A549 (cell line): ENCODE measurements at regions not wholly inside any gene's neighbourhood (a gene's known extent, or its start where the extent isn't known, plus 50 kb on each side); places are given as distances from the start of the nearest gene placed in this dataset.

ENCODE experiments used
- ATAC-seq, 2 experiments: fragments of 200-7000 bp in 1 of 2; fragments of >200 bp in 1 of 2; cut with Nextera tagmentation in 1 of 2; cut with Tn5 transposase in 1 of 2; 3 replicates each; pipeline versions ENCODE4 v1.8.0 to v1.9.1; 2018 to 2020; ENCODE audit warnings: mild to moderate bottlenecking in 1 of 2, moderate library complexity in 1 of 2
- CTCF ChIA-PET: fragments of 300-600 bp; sonication (Branson Sonifier 250); formaldehyde crosslinking; extraction: SDS; loops from one replicate; lab custom pipeline; 2021; ENCODE audit warnings: antibody characterized with exemption, inconsistent platforms; lab: Yijun Ruan, JAX
- POLR2A ChIA-PET: fragments of 350-600 bp; formaldehyde crosslinking; extraction: SDS; loops from one replicate; lab custom pipeline; 2021; ENCODE audit warnings: antibody characterized with exemption, inconsistent platforms; lab: Yijun Ruan, JAX
- DNase-seq, 2 experiments: peaks; one replicate each; pipeline versions ENCODE4 v3.0.0 to v3.0.0-alpha.2; 2011 to 2016; ENCODE audit warnings: low read depth in 1 of 2, low spot score in 1 of 2
- FAIRE-seq: peaks from 2 replicates; lab custom pipeline; 2011; peaks lifted over from hg19 to GRCh38; lab: Jason Lieb, UNC
- H3K27ac ChIP-seq, 2 experiments: fragments of >200 bp; sonication (Bioruptor Twin); formaldehyde crosslinking; 3 replicates each; pipeline ENCODE4 v1.5.1; 2016 to 2017
- H3K4me1 ChIP-seq: fragments of >200 bp; sonication (Bioruptor Twin); formaldehyde crosslinking; 3 replicates; pipeline ENCODE4 v1.6.1; 2016
- H3K4me2 ChIP-seq: fragments of >200 bp; sonication (Bioruptor Twin); formaldehyde crosslinking; 3 replicates; pipeline ENCODE4 v1.6.1; 2016
- H3K4me3 ChIP-seq: fragments of >200 bp; sonication (Bioruptor Twin); formaldehyde crosslinking; 3 replicates; pipeline ENCODE4 v1.5.1; 2016
- H3K9me3 ChIP-seq: fragments of >200 bp; sonication (Bioruptor Twin); formaldehyde crosslinking; 3 replicates; pipeline ENCODE4 v1.6.1; 2016
- CBX8 ChIP-seq: fragments of 200-600 bp; sonication (generic); IDR thresholded peaks from 2 replicates; pipeline ENCODE4 v1.6.1; 2016
- CHD4 ChIP-seq: fragments of 200-600 bp; sonication (generic); IDR thresholded peaks from 2 replicates; pipeline ENCODE4 v1.6.1; 2016; ENCODE audit warnings: antibody characterized with exemption, mild to moderate bottlenecking, borderline replicate concordance
- ESRRA ChIP-seq: fragments of 150-350 bp; IDR thresholded peaks from 2 replicates; pipeline ENCODE4 v1.6.1; 2014; ENCODE audit warnings: mild to moderate bottlenecking, low read length, borderline replicate concordance
- HDAC2 ChIP-seq: fragments of 200-600 bp; sonication (generic); IDR thresholded peaks from 2 replicates; pipeline ENCODE4 v1.6.1; 2016
- HOXB13 ChIP-seq: fragments of 250-450 bp; sonication (Bioruptor Pico); IDR thresholded peaks from 2 replicates; pipeline ENCODE4 v1.5.0; 2020; ENCODE audit warnings: low read depth, mild to moderate bottlenecking, moderate library complexity
- HOXB5 ChIP-seq: fragments of 250-450 bp; sonication (Bioruptor Pico); IDR thresholded peaks from 2 replicates; pipeline ENCODE4 v1.5.0; 2020; ENCODE audit warnings: mild to moderate bottlenecking, moderate library complexity
- KDM5A ChIP-seq: fragments of 200-600 bp; sonication (generic); IDR thresholded peaks from 2 replicates; pipeline ENCODE4 v1.6.1; 2016; ENCODE audit warnings: antibody characterized with exemption, mild to moderate bottlenecking
- MAFK ChIP-seq: fragments of 450-650 bp; IDR thresholded peaks from 2 replicates; pipeline ENCODE4 v1.6.1; 2014; ENCODE audit not compliant: partially characterized antibody
- PHF8 ChIP-seq: fragments of 200-600 bp; sonication (generic); IDR thresholded peaks from 2 replicates; pipeline ENCODE4 v1.6.1; 2016; ENCODE audit warnings: low read depth, mild to moderate bottlenecking, antibody characterized with exemption, moderate library complexity, borderline replicate concordance
- POLR2A ChIP-seq: IDR thresholded peaks from 2 replicates; pipeline ENCODE4 v1.6.1; 2012; ENCODE audit warnings: mild to moderate bottlenecking, low read length
- RAD21 ChIP-seq, 2 experiments: fragments of >200 bp in 1 of 2; sonication (Bioruptor Twin) in 1 of 2; formaldehyde crosslinking in 1 of 2; IDR thresholded peaks in 1 of 2; conservative IDR thresholded peaks in 1 of 2; 2 replicates in 1 of 2; 3 replicates in 1 of 2; pipeline ENCODE4 v1.6.1; 2012 to 2018; ENCODE audit warnings: inconsistent platforms in 1 of 2
- RARB ChIP-seq: fragments of 250-450 bp; sonication (Bioruptor Pico); IDR thresholded peaks from 2 replicates; pipeline ENCODE4 v1.8.0; 2021; ENCODE audit warnings: mild to moderate bottlenecking, moderate library complexity
- RCOR1 ChIP-seq: fragments of 150-350 bp; IDR thresholded peaks from 2 replicates; pipeline ENCODE4 v1.6.1; 2014; ENCODE audit warnings: antibody characterized with exemption, low read length, low read depth
- RFX5 ChIP-seq: fragments of 450-650 bp; IDR thresholded peaks from 2 replicates; pipeline ENCODE4 v1.7.1; 2014; ENCODE audit warnings: antibody characterized with exemption, mild to moderate bottlenecking, moderate library complexity
- SREBF2 ChIP-seq: fragments of 450-650 bp; IDR thresholded peaks from 2 replicates; pipeline ENCODE4 v1.6.1; 2014; ENCODE audit warnings: mild to moderate bottlenecking, moderate library complexity
- TFCP2L1 ChIP-seq: fragments of 250-450 bp; sonication (Bioruptor Pico); IDR thresholded peaks from 2 replicates; pipeline ENCODE4 v1.5.0; 2021; ENCODE audit warnings: mild to moderate bottlenecking
- WGBS: methylation state at CpG from one replicate; pipeline ENCODE4 v1.1.6; 2017; ENCODE audit errors: missing lambda C conversion rate; 5-methylcytosine and 5-hydroxymethylcytosine counted together
- TF ChIP-seq, protein P1 (sequence below): IDR thresholded peaks from 2 replicates; pipeline ENCODE4 v1.6.1; 2012; ENCODE audit warnings: low read depth, borderline replicate concordance
- TF ChIP-seq, protein P2 (sequence below): fragments of >200 bp; sonication (Bioruptor Twin); formaldehyde crosslinking; IDR thresholded peaks from 3 replicates; pipeline ENCODE4 v1.6.1; 2016
- TF ChIP-seq, protein P3 (sequence below): fragments of 250-450 bp; sonication (Bioruptor Pico); IDR thresholded peaks from 2 replicates; pipeline ENCODE4 v1.5.0; 2021; ENCODE audit warnings: mild to moderate bottlenecking, moderate library complexity, borderline replicate concordance
- TF ChIP-seq, protein P4 (sequence below): IDR thresholded peaks from 2 replicates; pipeline ENCODE4 v1.6.1; 2012
- TF ChIP-seq, protein P5 (sequence below): fragments of 450-650 bp; IDR thresholded peaks from 2 replicates; pipeline ENCODE4 v1.6.1; 2014; ENCODE audit warnings: antibody characterized with exemption
- TF ChIP-seq, protein P6 (sequence below): fragments of 150-350 bp; IDR thresholded peaks from 2 replicates; pipeline ENCODE4 v1.6.1; 2014; ENCODE audit warnings: low read depth, mild to moderate bottlenecking, low read length

DNA sequence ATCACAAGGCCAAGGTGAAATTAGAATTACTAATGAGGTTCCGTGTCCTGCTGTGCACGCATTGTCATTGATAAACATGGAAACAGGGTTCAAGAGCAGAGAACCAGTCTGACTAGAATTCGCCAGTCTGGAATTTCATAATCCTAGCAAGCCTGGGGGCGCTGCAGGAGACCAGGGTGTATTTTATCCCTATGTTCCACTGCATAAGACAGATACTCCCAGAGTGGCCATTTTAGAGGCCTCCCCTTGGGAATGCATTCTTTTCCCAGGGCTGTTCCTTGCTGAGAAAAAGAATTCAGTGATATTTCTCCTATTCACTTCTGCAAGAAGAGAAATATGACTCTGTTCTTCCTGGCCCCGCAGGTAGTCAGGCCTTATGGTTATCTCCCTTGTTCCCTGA is 1387.7 kb downstream of the MAT2B start (continued):
- TF ChIP-seq RAD21 (conservative IDR thresholded peaks at IDR 0.05 in 1 of 2, IDR thresholded peaks at IDR 0.05 in 1 of 2) (no peak), SREBF2 (no peak), HOXB5 (CRISPR knock-in tag) (no peak)
- TF ChIP-seq, protein P1, sequence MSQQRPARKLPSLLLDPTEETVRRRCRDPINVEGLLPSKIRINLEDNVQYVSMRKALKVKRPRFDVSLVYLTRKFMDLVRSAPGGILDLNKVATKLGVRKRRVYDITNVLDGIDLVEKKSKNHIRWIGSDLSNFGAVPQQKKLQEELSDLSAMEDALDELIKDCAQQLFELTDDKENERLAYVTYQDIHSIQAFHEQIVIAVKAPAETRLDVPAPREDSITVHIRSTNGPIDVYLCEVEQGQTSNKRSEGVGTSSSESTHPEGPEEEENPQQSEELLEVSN: no peak
- TF ChIP-seq, all 56 proteins: peak for 0

DNA sequence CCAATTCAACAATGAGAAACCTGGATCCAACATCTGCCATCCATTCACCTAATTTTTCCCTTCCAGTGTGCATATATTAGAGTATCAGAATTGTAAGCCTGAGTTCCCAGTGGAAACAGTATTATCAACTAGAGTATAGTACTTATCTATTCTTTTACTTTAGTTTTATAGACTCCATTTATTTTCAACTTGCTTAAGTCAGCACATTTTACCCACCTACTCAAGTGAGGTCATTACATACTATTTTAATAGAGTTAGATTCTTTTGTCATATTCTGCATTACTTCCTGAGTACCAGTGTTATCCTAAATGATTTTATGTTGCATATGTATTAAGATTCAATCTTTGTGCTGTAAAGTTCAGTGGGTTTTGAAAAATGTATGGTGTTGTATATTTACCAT is 1393.3 kb downstream of the MAT2B start:
- Histone ChIP-seq H3K4me3 (no peak overlapping the region), H3K4me2 (no peak overlapping the region), H3K4me1 (no peaks in the 10 kb centered on the region), H3K27ac (no peak overlapping the region), H3K9me3 (no peaks in the 10 kb centered on the region)
- TF ChIP-seq MAFK (peak; percentile 73), HOXB13 (CRISPR knock-in tag) (no peak)
- FAIRE-seq (no peak), ATAC-seq (no peak), DNase-seq (no peak)
- POLR2A ChIA-PET: no interaction called here
- CTCF ChIA-PET: no interaction called here

DNA sequence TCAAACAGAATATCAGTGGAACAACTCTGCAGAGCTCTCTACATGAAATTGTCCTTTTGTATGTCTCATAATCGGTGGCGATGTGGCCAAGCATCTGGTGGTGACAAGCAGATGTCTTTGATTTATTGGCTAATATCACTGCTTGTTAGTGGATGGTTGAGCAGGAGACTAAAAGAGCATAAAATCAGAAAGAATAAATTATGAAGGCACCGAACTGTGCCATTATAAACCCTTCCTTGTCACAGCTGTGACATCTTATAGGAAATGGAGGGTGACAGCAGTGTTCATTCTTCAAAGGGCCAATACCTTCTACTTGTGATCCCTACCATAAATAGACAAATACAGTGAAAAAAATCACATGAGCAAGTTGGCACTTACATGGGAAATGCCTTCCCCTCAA is 1404.3 kb downstream of the MAT2B start:
- ATAC-seq: no peak
- Histone ChIP-seq H3K4me1 (no peaks in the 10 kb centered on the region), H3K9me3 (no peaks in the 10 kb centered on the region; the same call in 2 of the 3 replicates)
- TF ChIP-seq, protein P2, sequence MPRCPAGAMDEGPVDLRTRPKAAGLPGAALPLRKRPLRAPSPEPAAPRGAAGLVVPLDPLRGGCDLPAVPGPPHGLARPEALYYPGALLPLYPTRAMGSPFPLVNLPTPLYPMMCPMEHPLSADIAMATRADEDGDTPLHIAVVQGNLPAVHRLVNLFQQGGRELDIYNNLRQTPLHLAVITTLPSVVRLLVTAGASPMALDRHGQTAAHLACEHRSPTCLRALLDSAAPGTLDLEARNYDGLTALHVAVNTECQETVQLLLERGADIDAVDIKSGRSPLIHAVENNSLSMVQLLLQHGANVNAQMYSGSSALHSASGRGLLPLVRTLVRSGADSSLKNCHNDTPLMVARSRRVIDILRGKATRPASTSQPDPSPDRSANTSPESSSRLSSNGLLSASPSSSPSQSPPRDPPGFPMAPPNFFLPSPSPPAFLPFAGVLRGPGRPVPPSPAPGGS: no peak
- no peak for TF ChIP-seq ESRRA
- TF ChIP-seq HOXB13 (CRISPR knock-in tag): no peak
- TF ChIP-seq RFX5: no peak
- no peak for TF ChIP-seq MAFK
- TF ChIP-seq PHF8: no peak
- TF ChIP-seq HDAC2: no peak
- TF ChIP-seq, protein P3, sequence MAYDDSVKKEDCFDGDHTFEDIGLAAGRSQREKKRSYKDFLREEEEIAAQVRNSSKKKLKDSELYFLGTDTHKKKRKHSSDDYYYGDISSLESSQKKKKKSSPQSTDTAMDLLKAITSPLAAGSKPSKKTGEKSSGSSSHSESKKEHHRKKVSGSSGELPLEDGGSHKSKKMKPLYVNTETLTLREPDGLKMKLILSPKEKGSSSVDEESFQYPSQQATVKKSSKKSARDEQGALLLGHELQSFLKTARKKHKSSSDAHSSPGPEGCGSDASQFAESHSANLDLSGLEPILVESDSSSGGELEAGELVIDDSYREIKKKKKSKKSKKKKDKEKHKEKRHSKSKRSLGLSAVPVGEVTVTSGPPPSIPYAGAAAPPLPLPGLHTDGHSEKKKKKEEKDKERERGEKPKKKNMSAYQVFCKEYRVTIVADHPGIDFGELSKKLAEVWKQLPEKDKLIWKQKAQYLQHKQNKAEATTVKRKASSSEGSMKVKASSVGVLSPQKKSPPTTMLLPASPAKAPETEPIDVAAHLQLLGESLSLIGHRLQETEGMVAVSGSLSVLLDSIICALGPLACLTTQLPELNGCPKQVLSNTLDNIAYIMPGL (CRISPR knock-in tag): no peak
- TF ChIP-seq, protein P4, sequence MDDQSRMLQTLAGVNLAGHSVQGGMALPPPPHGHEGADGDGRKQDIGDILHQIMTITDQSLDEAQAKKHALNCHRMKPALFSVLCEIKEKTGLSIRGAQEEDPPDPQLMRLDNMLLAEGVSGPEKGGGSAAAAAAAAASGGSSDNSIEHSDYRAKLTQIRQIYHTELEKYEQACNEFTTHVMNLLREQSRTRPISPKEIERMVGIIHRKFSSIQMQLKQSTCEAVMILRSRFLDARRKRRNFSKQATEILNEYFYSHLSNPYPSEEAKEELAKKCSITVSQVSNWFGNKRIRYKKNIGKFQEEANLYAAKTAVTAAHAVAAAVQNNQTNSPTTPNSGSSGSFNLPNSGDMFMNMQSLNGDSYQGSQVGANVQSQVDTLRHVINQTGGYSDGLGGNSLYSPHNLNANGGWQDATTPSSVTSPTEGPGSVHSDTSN: no peak
- TF ChIP-seq CBX8: no peak
- TF ChIP-seq, protein P5, sequence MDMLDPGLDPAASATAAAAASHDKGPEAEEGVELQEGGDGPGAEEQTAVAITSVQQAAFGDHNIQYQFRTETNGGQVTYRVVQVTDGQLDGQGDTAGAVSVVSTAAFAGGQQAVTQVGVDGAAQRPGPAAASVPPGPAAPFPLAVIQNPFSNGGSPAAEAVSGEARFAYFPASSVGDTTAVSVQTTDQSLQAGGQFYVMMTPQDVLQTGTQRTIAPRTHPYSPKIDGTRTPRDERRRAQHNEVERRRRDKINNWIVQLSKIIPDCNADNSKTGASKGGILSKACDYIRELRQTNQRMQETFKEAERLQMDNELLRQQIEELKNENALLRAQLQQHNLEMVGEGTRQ: no peak
- TF ChIP-seq POLR2A: no peak
- TF ChIP-seq RARB (CRISPR knock-in tag): no peak
- no peak for TF ChIP-seq TFCP2L1 (CRISPR knock-in tag)
- TF ChIP-seq, protein P6, sequence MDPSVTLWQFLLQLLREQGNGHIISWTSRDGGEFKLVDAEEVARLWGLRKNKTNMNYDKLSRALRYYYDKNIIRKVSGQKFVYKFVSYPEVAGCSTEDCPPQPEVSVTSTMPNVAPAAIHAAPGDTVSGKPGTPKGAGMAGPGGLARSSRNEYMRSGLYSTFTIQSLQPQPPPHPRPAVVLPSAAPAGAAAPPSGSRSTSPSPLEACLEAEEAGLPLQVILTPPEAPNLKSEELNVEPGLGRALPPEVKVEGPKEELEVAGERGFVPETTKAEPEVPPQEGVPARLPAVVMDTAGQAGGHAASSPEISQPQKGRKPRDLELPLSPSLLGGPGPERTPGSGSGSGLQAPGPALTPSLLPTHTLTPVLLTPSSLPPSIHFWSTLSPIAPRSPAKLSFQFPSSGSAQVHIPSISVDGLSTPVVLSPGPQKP: no peak
- no peak for TF ChIP-seq KDM5A
- TF ChIP-seq CHD4: no peak
- no peak for TF ChIP-seq RCOR1
- TF ChIP-seq, protein P1: no peak
- TF ChIP-seq, all 56 proteins: peak for 0
- Histone ChIP-seq H3K27ac (no peak overlapping the region), H3K4me2 (no peak overlapping the region), H3K4me3 (no peak overlapping the region)
- FAIRE-seq: no peak
- WGBS: 3% methylated on average over 3 of the region's 3 CpGs
- POLR2A ChIA-PET: no interaction called here
- DNase-seq: no peak
- CTCF ChIA-PET: no interaction called here
